ENCODE measurements at regions not wholly inside any gene's neighbourhood (a gene's known extent, or its start where the extent isn't known, plus 50 kb on each side); places are given as distances from the start of the nearest gene placed in this dataset.
"Not testable (repeated sequence)": the region's sequence is repeated elsewhere in the genome, so short reads cannot be mapped to it uniquely, and the experiment has no call there.

DNA sequence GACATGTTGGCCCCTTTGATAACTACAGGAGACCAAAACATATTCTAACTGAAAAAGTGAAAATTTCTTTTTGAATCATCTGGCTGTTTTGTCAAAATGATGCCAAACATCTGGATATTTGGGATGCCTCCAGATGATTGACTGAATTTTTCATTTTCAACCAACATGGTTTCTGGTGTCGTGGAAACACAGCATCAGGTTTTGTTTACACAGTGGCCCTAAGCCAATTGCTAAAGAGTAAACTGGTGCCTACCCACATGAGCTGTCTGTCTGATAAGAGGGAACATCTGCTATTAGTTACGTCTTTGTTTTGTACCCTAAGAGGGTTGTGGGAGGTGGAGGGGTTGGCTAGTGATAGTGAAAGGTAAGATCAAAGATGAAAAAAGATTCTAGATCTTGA, 204.8 kb downstream of the KCNK2 start:
- no peak for DNase-seq
- Mint-ChIP-seq H3K36me3 (ENCODE audit: unreplicated experiment) (no peaks in the 10 kb centered on the region), H3K27ac (ENCODE audit: unreplicated experiment) (no peak overlapping the region), H3K27me3 (ENCODE audit: unreplicated experiment) (no peaks in the 10 kb centered on the region), H3K4me1 (ENCODE audit: low read depth, unreplicated experiment) (no peaks in the 10 kb centered on the region), H3K4me3 (ENCODE audit: unreplicated experiment) (no peak overlapping the region), H3K9me3 (ENCODE audit: unreplicated experiment) (no peaks in the 10 kb centered on the region)
- TF ChIP-seq, protein P1, sequence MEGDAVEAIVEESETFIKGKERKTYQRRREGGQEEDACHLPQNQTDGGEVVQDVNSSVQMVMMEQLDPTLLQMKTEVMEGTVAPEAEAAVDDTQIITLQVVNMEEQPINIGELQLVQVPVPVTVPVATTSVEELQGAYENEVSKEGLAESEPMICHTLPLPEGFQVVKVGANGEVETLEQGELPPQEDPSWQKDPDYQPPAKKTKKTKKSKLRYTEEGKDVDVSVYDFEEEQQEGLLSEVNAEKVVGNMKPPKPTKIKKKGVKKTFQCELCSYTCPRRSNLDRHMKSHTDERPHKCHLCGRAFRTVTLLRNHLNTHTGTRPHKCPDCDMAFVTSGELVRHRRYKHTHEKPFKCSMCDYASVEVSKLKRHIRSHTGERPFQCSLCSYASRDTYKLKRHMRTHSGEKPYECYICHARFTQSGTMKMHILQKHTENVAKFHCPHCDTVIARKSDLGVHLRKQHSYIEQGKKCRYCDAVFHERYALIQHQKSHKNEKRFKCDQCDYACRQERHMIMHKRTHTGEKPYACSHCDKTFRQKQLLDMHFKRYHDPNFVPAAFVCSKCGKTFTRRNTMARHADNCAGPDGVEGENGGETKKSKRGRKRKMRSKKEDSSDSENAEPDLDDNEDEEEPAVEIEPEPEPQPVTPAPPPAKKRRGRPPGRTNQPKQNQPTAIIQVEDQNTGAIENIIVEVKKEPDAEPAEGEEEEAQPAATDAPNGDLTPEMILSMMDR (IDR thresholded peaks at IDR 0.05; ENCODE audit: partially characterized antibody, unreplicated experiment): no peak

DNA sequence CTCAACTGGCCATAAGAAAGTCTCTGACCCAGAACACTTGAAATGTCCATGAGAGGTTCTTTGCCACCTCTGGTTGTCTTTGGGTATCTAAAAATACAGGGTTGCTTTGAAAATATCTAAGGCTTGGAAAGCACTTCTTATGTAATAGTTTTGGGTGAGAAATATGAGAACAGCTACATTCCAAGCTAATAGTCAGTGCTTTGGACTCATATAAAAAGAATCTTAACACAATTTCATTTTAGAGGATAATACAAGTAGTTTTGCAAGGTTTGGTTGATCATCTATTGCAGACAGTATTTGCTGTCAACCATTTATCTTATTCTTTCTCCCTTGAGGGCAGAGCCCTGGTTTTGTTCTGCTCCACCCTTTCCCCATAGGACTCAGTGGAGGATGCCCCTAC, 207.5 kb downstream of the KCNK2 start:
- no peaks in the 10 kb centered on the region for H3K27me3 Mint-ChIP-seq (ENCODE audit: unreplicated experiment)
- no peak overlapping the region for H3K4me3 Mint-ChIP-seq (ENCODE audit: unreplicated experiment)
- TF ChIP-seq, protein P1 (IDR thresholded peaks at IDR 0.05; ENCODE audit: partially characterized antibody, unreplicated experiment): no peak
- H3K4me1 Mint-ChIP-seq (ENCODE audit: low read depth, unreplicated experiment): no peaks in the 10 kb centered on the region
- no peak overlapping the region for H3K27ac Mint-ChIP-seq (ENCODE audit: unreplicated experiment)
- H3K9me3 Mint-ChIP-seq (ENCODE audit: unreplicated experiment): no peaks in the 10 kb centered on the region
- H3K36me3 Mint-ChIP-seq (ENCODE audit: unreplicated experiment): no peaks in the 10 kb centered on the region
- no peak for DNase-seq

DNA sequence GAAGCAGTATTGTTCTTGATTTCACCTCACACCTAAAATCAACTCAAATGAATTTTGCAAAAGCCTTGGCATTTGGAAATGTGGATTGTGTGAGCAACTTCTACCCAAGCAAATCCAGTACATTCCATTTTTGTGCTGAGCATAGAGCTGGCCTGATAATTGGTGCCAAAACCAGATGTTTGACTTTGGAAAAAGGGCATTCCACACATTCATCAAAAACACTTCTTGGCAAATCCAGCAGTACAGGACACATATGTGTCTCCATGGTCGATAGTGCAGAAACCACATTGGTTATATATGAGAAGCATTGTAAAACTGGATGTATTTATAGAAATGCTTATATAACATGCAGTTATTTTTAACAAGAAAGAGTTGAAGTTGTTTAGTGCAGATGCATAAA, 210.4 kb downstream of the KCNK2 start:
- Mint-ChIP-seq H3K4me1 (ENCODE audit: low read depth, unreplicated experiment) (no peaks in the 10 kb centered on the region), H3K4me3 (ENCODE audit: unreplicated experiment) (no peak overlapping the region), H3K36me3 (ENCODE audit: unreplicated experiment) (no peaks in the 10 kb centered on the region), H3K9me3 (ENCODE audit: unreplicated experiment) (no peaks in the 10 kb centered on the region), H3K27ac (ENCODE audit: unreplicated experiment) (no peak overlapping the region), H3K27me3 (ENCODE audit: unreplicated experiment) (no peaks in the 10 kb centered on the region)
- no peak for DNase-seq
- TF ChIP-seq, protein P1 (IDR thresholded peaks at IDR 0.05; ENCODE audit: partially characterized antibody, unreplicated experiment): no peak

DNA sequence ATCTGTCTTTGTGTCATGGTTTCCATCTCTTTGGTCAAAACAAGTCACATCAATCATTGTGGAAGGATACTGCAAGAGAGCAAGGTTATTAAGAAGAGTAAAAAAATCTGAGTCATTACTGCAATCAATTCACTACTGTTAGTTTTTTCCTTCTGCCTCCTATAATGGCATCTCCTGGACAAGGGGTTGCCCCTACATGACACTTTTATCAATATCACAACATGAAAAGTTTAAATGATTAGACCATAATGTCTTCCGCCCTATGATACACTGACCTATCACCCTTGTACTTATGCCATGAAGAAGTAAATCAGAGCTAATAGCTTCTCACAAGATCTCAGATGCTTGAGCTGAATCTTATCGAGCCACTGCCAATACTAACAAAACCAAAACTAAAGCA, 223.9 kb downstream of the KCNK2 start:
- no peaks in the 10 kb centered on the region for H3K9me3 Mint-ChIP-seq (ENCODE audit: unreplicated experiment)
- H3K4me1 Mint-ChIP-seq (ENCODE audit: low read depth, unreplicated experiment): peaks cover 2% of the 10 kb centered on the region
- DNase-seq: no peak
- no peaks in the 10 kb centered on the region for H3K36me3 Mint-ChIP-seq (ENCODE audit: unreplicated experiment)
- H3K27me3 Mint-ChIP-seq (ENCODE audit: unreplicated experiment): no peaks in the 10 kb centered on the region
- no peak overlapping the region for H3K27ac Mint-ChIP-seq (ENCODE audit: unreplicated experiment)
- TF ChIP-seq, protein P1 (IDR thresholded peaks at IDR 0.05; ENCODE audit: partially characterized antibody, unreplicated experiment): no peak
- H3K4me3 Mint-ChIP-seq (ENCODE audit: unreplicated experiment): no peak overlapping the region

DNA sequence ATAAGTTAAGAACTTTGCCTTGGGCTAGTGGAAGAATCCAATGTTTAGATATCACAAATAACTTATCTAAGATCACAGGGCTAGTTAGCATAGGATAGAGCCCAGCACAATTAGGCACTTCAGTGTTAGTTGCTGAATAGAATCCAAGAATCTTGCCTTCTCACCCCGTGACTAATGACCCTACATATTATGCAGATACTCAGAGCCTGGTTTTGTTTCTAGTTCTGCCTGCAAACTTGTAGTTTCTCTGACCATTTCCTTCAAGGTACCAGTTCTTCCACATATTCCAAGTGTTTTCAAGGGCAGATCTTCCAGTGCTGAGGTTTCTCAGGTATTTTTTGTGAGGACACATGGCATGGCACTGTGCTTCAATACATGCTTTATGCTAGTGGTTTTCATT, 239.3 kb downstream of the KCNK2 start:
- Mint-ChIP-seq H3K4me3 (ENCODE audit: unreplicated experiment) (no peak overlapping the region), H3K36me3 (ENCODE audit: unreplicated experiment) (peaks cover 6% of the 10 kb centered on the region), H3K27me3 (ENCODE audit: unreplicated experiment) (peaks cover 4% of the 10 kb centered on the region), H3K9me3 (ENCODE audit: unreplicated experiment) (peaks cover 7% of the 10 kb centered on the region), H3K27ac (ENCODE audit: unreplicated experiment) (no peak overlapping the region), H3K4me1 (ENCODE audit: low read depth, unreplicated experiment) (no peaks in the 10 kb centered on the region)
- TF ChIP-seq, protein P1 (IDR thresholded peaks at IDR 0.05; ENCODE audit: partially characterized antibody, unreplicated experiment): no peak
- DNase-seq: no peak

DNA sequence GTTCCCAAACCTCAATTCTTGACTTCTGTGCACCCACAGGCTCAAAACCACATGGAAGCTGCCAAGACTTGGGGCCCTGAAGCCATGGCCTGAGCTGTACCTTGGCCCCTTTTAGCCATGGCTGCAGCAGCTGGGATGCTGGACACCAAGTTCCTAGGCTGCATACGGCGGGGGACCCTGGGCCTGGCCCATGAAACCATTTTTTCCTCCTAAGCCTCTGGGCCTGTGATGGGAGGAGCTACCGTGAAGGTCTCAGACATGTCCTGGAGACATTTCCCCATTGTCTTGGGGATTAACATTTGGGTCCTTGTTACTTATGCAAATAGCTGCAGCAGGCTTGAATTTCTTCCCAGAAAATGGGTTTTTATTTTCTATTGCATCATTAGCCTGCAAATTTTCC, 241.5 kb downstream of the KCNK2 start:
- H3K27me3 Mint-ChIP-seq (ENCODE audit: unreplicated experiment); H3K9me3 Mint-ChIP-seq (ENCODE audit: unreplicated experiment); DNase-seq: not testable (repeated sequence)

More for the DNA sequence above, 241.5 kb downstream of the KCNK2 start:
- H3K4me3 Mint-ChIP-seq (ENCODE audit: unreplicated experiment); H3K4me1 Mint-ChIP-seq (ENCODE audit: low read depth, unreplicated experiment); H3K27ac Mint-ChIP-seq (ENCODE audit: unreplicated experiment); H3K36me3 Mint-ChIP-seq (ENCODE audit: unreplicated experiment): not testable (repeated sequence)
